B cell (primary cell): ENCODE measurements at regions not wholly inside any gene's neighbourhood (a gene's known extent, or its start where the extent isn't known, plus 50 kb on each side); places are given as distances from the start of the nearest gene placed in this dataset.

Source experiments
- ATAC-seq: fragments of 200-7000 bp; cut with Tn5 transposase; one replicate; pipeline ENCODE4 v1.10.0; 2021; ENCODE audit warnings: low read depth, mild to moderate bottlenecking, moderate number of reproducible peaks, moderate library complexity
- CTCF ChIA-PET: fragments of 350-600 bp; sonication (Branson Sonifier 250); formaldehyde crosslinking; loops from one replicate; lab custom pipeline; 2021; ENCODE audit warnings: antibody characterized with exemption, inconsistent platforms; lab: Charles Lee
- POLR2A ChIA-PET: fragments of 350-600 bp; sonication (Branson Sonifier 250); formaldehyde crosslinking; loops from one replicate; lab custom pipeline; 2021; ENCODE audit warnings: antibody characterized with exemption; lab: Charles Lee
- DNase-seq: peaks from one replicate; pipeline ENCODE4 v3.0.0; 2013
- H2AFZ ChIP-seq: 2 replicates; pipeline ENCODE4 v1.6.1; 2012; ENCODE audit warnings: mild to moderate bottlenecking, low read depth, low read length; ENCODE audit not compliant: insufficient read depth, poor library complexity, severe bottlenecking
- H3K27ac ChIP-seq, 2 donors: 1 replicate in 1 of 2; 2 replicates in 1 of 2; pipeline ENCODE4 v1.5.1; 2012 to 2013; ENCODE audit warnings: low read length in 2 of 2, mild to moderate bottlenecking in 2 of 2, moderate library complexity in 1 of 2
- H3K27me3 ChIP-seq, 4 experiments: fragments of 200-600 bp in 1 of 4; sonication (generic) in 1 of 4; replicated peaks in 1 of 4; 1 replicate in 2 of 4; 2 replicates in 2 of 4; pipeline versions ENCODE4 v1.6.1 to v1.7.0; 2013 to 2016; ENCODE audit warnings: low read length in 3 of 4, mild to moderate bottlenecking in 2 of 4, mixed read lengths in 1 of 4, moderate library complexity in 1 of 4; ENCODE audit not compliant: insufficient read depth in 4 of 4, control insufficient read depth in 3 of 4; ENCODE audit errors: control extremely low read depth in 1 of 4
- H3K36me3 ChIP-seq, 2 experiments: replicated peaks in 1 of 2; 1 replicate in 1 of 2; 2 replicates in 1 of 2; pipeline versions ENCODE4 v1.6.1 to v1.7.1; 2013; ENCODE audit warnings: low read length in 1 of 2; ENCODE audit not compliant: insufficient read depth in 2 of 2, control insufficient read depth in 1 of 2; ENCODE audit errors: control extremely low read depth in 1 of 2, extremely low read depth in 1 of 2
- H3K4me1 ChIP-seq, 2 donors: fragments of 200-600 bp in 1 of 2; sonication (generic) in 1 of 2; 1 replicate in 1 of 2; 2 replicates in 1 of 2; pipeline versions ENCODE4 v1.5.1 to v1.6.1; 2013 to 2017; ENCODE audit warnings: low read length in 2 of 2; ENCODE audit not compliant: control insufficient read depth in 2 of 2, insufficient read depth in 2 of 2
- H3K4me2 ChIP-seq: replicated peaks from 2 replicates; pipeline ENCODE3; 2012; ENCODE audit warnings: mild to moderate bottlenecking, low read depth, low read length; ENCODE audit not compliant: poor library complexity, severe bottlenecking
- H3K4me3 ChIP-seq, 5 experiments: fragments of 200-600 bp in 1 of 5; sonication (generic) in 1 of 5; 1 replicate in 3 of 5; 2 replicates in 2 of 5; pipeline versions ENCODE4 v1.5.1 to v1.7.0; 2011 to 2016; ENCODE audit warnings: low read length in 4 of 5, mild to moderate bottlenecking in 4 of 5, low read depth in 2 of 5, control low read depth in 1 of 5, moderate library complexity in 1 of 5; ENCODE audit not compliant: insufficient read depth in 1 of 5; ENCODE audit errors: control extremely low read depth in 1 of 5, extremely low read depth in 1 of 5
- H3K79me2 ChIP-seq: fragments of 200-600 bp; sonication (generic); one replicate; pipeline ENCODE4 v1.6.0; 2016; ENCODE audit warnings: low read length; ENCODE audit not compliant: control insufficient read depth, insufficient read depth
- H3K9ac ChIP-seq: fragments of 200-600 bp; sonication (generic); 2 replicates; pipeline ENCODE4 v1.6.1; 2017; ENCODE audit warnings: mild to moderate bottlenecking, low read length, moderate library complexity
- H3K9me3 ChIP-seq, 3 donors: one replicate each; pipeline versions ENCODE4 v1.6.1 to v1.7.1; 2013; ENCODE audit warnings: low read length in 2 of 3; ENCODE audit not compliant: control insufficient read depth in 2 of 3, insufficient read depth in 1 of 3; ENCODE audit errors: control extremely low read depth in 1 of 3
- H4K20me1 ChIP-seq: 2 replicates; pipeline ENCODE4 v1.6.0; 2012; ENCODE audit warnings: mild to moderate bottlenecking, low read length; ENCODE audit not compliant: insufficient read depth, control insufficient read depth, poor library complexity, severe bottlenecking
- H3K27ac Mint-ChIP-seq: one replicate; pipeline ENCODE4 v1.8.0; 2021; ENCODE audit warnings: mixed read lengths
- H3K27me3 Mint-ChIP-seq: one replicate; pipeline ENCODE4 v1.8.0; 2021; ENCODE audit warnings: mixed read lengths
- H3K4me1 Mint-ChIP-seq: one replicate; pipeline ENCODE4 v1.8.0; 2021; ENCODE audit warnings: mixed read lengths
- H3K4me3 Mint-ChIP-seq: one replicate; pipeline ENCODE4 v1.8.0; 2021; ENCODE audit warnings: mixed read lengths
- H3K9me3 Mint-ChIP-seq: one replicate; pipeline ENCODE4 v1.8.0; 2022; ENCODE audit warnings: mixed read lengths; ENCODE audit not compliant: insufficient read depth
- EZH2 ChIP-seq: IDR thresholded peaks from 2 replicates; pipeline ENCODE4 v1.6.1; 2012; ENCODE audit warnings: borderline replicate concordance, low read depth, mild to moderate bottlenecking, moderate library complexity, low read length; ENCODE audit not compliant: insufficient read depth, poor library complexity, severe bottlenecking
- WGBS: methylation state at CpG from one replicate; pipeline ENCODE4 v1.1.5; 2013; ENCODE audit warnings: missing lambda C conversion rate; ENCODE audit not compliant: insufficient coverage; 5-methylcytosine and 5-hydroxymethylcytosine counted together
- intact Hi-C: fragments of 100-400 bp; cut with micrococcal nuclease; formaldehyde crosslinking; loops from one replicate; pipeline ENCODE4 v1.10.0; 2022
- TF ChIP-seq, protein P1 (sequence below): fragments of 200-600 bp; IDR thresholded peaks from one replicate; pipeline ENCODE4 v1.8.0; 2022; ENCODE audit warnings: antibody characterized with exemption, mild to moderate bottlenecking

DNA sequence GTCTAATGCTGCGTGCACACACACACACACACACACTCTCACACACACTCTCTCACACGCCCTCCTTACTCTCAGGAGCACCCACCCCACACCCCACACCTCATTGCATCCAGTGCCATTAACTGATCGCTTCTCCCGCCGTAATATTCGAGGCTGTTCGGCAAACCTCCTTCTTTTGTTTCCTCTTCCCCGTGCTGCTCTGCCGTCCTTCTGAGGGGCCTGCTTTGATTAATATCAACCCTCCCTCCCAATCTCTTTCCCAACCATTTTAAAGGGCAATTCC is 156.2 kb upstream of the TNRC6C start:
- no peak overlapping the region for H3K4me3 ChIP-seq
- H3K9ac ChIP-seq: no peak overlapping the region
- H3K4me1 Mint-ChIP-seq: no peaks in the 10 kb centered on the region
- H3K4me2 ChIP-seq: no peak overlapping the region
- WGBS: 30% methylated on average over 9 of the region's 9 CpGs
- DNase-seq (no peak), ATAC-seq (no peak)
- peaks cover 58% of the 10 kb centered on the region for H3K27me3 Mint-ChIP-seq
- H3K4me3 Mint-ChIP-seq: no peak overlapping the region
- no peak overlapping the region for H3K27ac Mint-ChIP-seq
- intact Hi-C loops: no loop called here
- ChIA-PET CTCF (no interaction called here), POLR2A (no interaction called here)
- H2AFZ ChIP-seq: no peak overlapping the region
- H3K27ac ChIP-seq: no peak overlapping the region
- H3K27me3 ChIP-seq: peaks cover 0 to 56% (median 7%) of the 10 kb centered on the region in 4 experiments
- no peaks in the 10 kb centered on the region for H3K36me3 ChIP-seq
- H4K20me1 ChIP-seq: no peaks in the 10 kb centered on the region
- no peaks in the 10 kb centered on the region for H3K9me3 Mint-ChIP-seq
- no peaks in the 10 kb centered on the region for H3K4me1 ChIP-seq
- no peaks in the 10 kb centered on the region for H3K79me2 ChIP-seq
- peaks cover 0 to 7% (median 0%) of the 10 kb centered on the region in 3 donors for H3K9me3 ChIP-seq
- TF ChIP-seq, protein P1, sequence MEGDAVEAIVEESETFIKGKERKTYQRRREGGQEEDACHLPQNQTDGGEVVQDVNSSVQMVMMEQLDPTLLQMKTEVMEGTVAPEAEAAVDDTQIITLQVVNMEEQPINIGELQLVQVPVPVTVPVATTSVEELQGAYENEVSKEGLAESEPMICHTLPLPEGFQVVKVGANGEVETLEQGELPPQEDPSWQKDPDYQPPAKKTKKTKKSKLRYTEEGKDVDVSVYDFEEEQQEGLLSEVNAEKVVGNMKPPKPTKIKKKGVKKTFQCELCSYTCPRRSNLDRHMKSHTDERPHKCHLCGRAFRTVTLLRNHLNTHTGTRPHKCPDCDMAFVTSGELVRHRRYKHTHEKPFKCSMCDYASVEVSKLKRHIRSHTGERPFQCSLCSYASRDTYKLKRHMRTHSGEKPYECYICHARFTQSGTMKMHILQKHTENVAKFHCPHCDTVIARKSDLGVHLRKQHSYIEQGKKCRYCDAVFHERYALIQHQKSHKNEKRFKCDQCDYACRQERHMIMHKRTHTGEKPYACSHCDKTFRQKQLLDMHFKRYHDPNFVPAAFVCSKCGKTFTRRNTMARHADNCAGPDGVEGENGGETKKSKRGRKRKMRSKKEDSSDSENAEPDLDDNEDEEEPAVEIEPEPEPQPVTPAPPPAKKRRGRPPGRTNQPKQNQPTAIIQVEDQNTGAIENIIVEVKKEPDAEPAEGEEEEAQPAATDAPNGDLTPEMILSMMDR: no peak
- no peak for TF ChIP-seq EZH2

DNA sequence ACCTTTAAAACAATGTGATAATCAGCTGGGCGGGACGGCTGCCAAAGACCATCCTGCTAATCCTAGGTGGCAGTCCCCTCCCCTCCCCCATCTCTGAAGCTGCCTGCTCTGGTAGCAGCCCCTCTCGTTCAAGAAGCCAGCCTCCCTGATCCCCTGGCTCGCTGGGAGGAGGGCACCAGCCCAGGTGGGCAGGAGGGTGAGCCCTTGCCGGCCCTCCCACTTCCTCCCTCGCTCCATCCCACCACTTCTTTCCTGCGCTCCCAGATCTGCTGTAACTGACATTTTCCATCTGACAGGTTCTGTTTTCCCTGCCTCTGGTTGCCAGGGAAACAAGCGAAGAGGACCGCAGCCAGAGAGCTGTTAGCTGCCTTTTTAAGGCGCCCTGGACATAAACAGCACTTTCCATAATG is 155.7 kb upstream of the TNRC6C start:
- Histone ChIP-seq H3K4me3 (no peak overlapping the region), H3K4me1 (no peaks in the 10 kb centered on the region), H3K27ac (no peak overlapping the region), H3K4me2 (no peak overlapping the region), H2AFZ (no peak overlapping the region), H3K9me3 (peaks cover 0 to 7% (median 0%) of the 10 kb centered on the region in 3 donors), H3K27me3 (peaks cover 0 to 56% (median 7%) of the 10 kb centered on the region in 4 experiments), H3K9ac (no peak overlapping the region), H3K79me2 (no peaks in the 10 kb centered on the region), H3K36me3 (no peaks in the 10 kb centered on the region), H4K20me1 (no peaks in the 10 kb centered on the region)
- H3K27ac Mint-ChIP-seq: no peak overlapping the region
- ATAC-seq (no peak), DNase-seq (no peak)
- TF ChIP-seq EZH2: no peak
- TF ChIP-seq, protein P1: no peak
- ChIA-PET POLR2A (no interaction called here), CTCF (no interaction called here)
- 24% methylated on average over 8 of the region's 10 CpGs for WGBS
- peaks cover 57% of the 10 kb centered on the region for H3K27me3 Mint-ChIP-seq
- intact Hi-C loops: no loop called here
- no peak overlapping the region for H3K4me3 Mint-ChIP-seq
- H3K4me1 Mint-ChIP-seq: no peaks in the 10 kb centered on the region
- no peaks in the 10 kb centered on the region for H3K9me3 Mint-ChIP-seq
